H1 (cell line): ENCODE measurements at regions not wholly inside any gene's neighbourhood (a gene's known extent, or its start where the extent isn't known, plus 50 kb on each side); places are given as distances from the start of the nearest gene placed in this dataset.

Experiments
- CREB1 ChIP-seq: IDR thresholded peaks from 2 replicates; pipeline ENCODE4 v1.6.1; 2012; ENCODE audit warnings: inconsistent platforms
- CTCF ChIP-seq, 3 experiments: IDR thresholded peaks; 1 replicate in 2 of 3; 2 replicates in 1 of 3; pipeline versions ENCODE4 v1.5.1 to v1.6.1; 2011; ENCODE audit warnings: low read length in 3 of 3, mild to moderate bottlenecking in 3 of 3, inconsistent platforms in 2 of 3, low read depth in 1 of 3, moderate library complexity in 1 of 3; ENCODE audit not compliant: insufficient read depth in 1 of 3; ENCODE audit errors: control extremely low read depth in 1 of 3
- EZH2 ChIP-seq: fragments of 200-600 bp; sonication (generic); IDR thresholded peaks from 2 replicates; pipeline ENCODE4 v1.7.1; 2012; ENCODE audit warnings: low read depth, mild to moderate bottlenecking, moderate library complexity, low read length, inconsistent platforms; ENCODE audit not compliant: severe bottlenecking
- GTF2F1 ChIP-seq: IDR thresholded peaks from 2 replicates; pipeline ENCODE4 v1.6.1; 2012; ENCODE audit warnings: low read depth, low read length, improper control_type of control experiment, borderline replicate concordance
- KDM1A ChIP-seq: fragments of 200-600, 300-600 bp; sonication (generic); IDR thresholded peaks from 2 replicates; pipeline ENCODE4 v1.7.1; 2016; ENCODE audit warnings: mild to moderate bottlenecking, low read length, borderline replicate concordance
- POLR2A ChIP-seq, 2 experiments: IDR thresholded peaks; 1 replicate in 1 of 2; 2 replicates in 1 of 2; pipeline ENCODE4 v1.6.1; 2011; ENCODE audit warnings: low read depth in 2 of 2, low read length in 2 of 2, mild to moderate bottlenecking in 2 of 2; ENCODE audit errors: control extremely low read depth in 1 of 2
- RBBP5 ChIP-seq: IDR thresholded peaks from 2 replicates; pipeline ENCODE4 v1.7.1; 2012; ENCODE audit warnings: low read depth, mild to moderate bottlenecking, inconsistent platforms, low read length, moderate library complexity, borderline replicate concordance
- RXRA ChIP-seq: IDR thresholded peaks from 2 replicates; pipeline ENCODE4 v1.6.1; 2011; ENCODE audit warnings: low read depth, mild to moderate bottlenecking, low read length, moderate library complexity; ENCODE audit not compliant: insufficient read depth
- TAF1 ChIP-seq: IDR thresholded peaks from 2 replicates; pipeline ENCODE4 v1.6.1; 2011; ENCODE audit warnings: mild to moderate bottlenecking, low read depth, low read length

DNA sequence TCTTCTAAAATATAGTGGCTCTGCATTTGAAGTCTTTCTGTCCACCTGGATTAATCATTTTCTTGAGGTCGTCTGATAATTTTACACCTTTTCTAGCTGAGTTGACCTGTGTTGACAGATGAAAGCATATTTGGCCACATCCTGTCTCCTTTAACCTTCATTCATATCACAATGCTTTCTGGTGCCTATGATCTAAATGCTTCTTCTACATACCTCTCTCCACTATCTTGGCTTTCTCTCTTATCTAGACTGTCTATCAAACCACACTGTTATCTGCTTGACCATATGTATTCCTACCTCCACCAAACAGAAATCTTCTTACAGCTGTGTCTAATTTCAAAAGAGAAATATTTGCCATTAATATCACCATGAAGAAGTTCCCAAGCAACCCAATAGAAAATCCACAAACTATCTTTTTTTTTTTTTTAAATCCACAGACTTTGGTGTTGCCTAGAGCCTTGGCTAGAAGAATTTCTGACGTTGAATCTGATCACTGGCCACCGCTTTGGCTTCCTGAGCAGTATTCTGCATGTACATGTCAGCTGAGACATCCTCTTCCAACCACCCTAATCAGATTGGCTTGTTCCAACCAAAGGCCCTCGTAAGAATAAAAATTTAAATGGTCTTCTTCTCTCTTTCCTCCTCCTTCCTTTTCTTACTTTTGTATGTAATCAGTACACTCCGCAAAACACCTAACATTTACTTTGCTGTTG is 66.3 kb upstream of the SP4 start:
- TF ChIP-seq EZH2 (no peak), CTCF (IDR thresholded peaks at IDR 0.05; ENCODE audit: control extremely low read depth in 1 of 3, insufficient read depth in 1 of 3, low read depth in 1 of 3, low read length in 3 of 3) (no peak), GTF2F1 (no peak), RBBP5 (no peak), KDM1A (no peak), POLR2A (IDR thresholded peaks at IDR 0.05; ENCODE audit: control extremely low read depth in 1 of 2, low read depth in 2 of 2, low read length in 2 of 2) (no peak), TAF1 (no peak), RXRA (no peak), CREB1 (no peak)
